WTC11 (cell line): ENCODE measurements at regions not wholly inside any gene's neighbourhood (a gene's known extent, or its start where the extent isn't known, plus 50 kb on each side); places are given as distances from the start of the nearest gene placed in this dataset.

Source experiments
- CREB1 ChIP-seq: sonication (generic); formaldehyde crosslinking; IDR thresholded peaks from 2 replicates; pipeline ENCODE4 v1.8.0; 2023; ENCODE audit warnings: mild to moderate bottlenecking, missing genetic modification reagents
- NR3C1 ChIP-seq: sonication (generic); formaldehyde crosslinking; conservative IDR thresholded peaks from 2 replicates; pipeline ENCODE4 v1.8.1; 2023; ENCODE audit warnings: low read depth, mild to moderate bottlenecking, missing genetic modification reagents
- TF ChIP-seq, protein P1 (sequence below): sonication (generic); formaldehyde crosslinking; IDR thresholded peaks from 2 replicates; pipeline ENCODE4 v1.8.0; 2022; ENCODE audit warnings: mild to moderate bottlenecking, missing genetic modification reagents
- TF ChIP-seq, protein P2 (sequence below): fragments of 200-600 bp; IDR thresholded peaks from 2 replicates; pipeline ENCODE4 v1.8.0; 2022; ENCODE audit warnings: antibody characterized with exemption
- TF ChIP-seq, protein P3 (sequence below): sonication (generic); formaldehyde crosslinking; IDR thresholded peaks from 2 replicates; pipeline ENCODE4 v1.8.1; 2023; ENCODE audit warnings: mild to moderate bottlenecking, missing genetic modification reagents, moderate library complexity

DNA sequence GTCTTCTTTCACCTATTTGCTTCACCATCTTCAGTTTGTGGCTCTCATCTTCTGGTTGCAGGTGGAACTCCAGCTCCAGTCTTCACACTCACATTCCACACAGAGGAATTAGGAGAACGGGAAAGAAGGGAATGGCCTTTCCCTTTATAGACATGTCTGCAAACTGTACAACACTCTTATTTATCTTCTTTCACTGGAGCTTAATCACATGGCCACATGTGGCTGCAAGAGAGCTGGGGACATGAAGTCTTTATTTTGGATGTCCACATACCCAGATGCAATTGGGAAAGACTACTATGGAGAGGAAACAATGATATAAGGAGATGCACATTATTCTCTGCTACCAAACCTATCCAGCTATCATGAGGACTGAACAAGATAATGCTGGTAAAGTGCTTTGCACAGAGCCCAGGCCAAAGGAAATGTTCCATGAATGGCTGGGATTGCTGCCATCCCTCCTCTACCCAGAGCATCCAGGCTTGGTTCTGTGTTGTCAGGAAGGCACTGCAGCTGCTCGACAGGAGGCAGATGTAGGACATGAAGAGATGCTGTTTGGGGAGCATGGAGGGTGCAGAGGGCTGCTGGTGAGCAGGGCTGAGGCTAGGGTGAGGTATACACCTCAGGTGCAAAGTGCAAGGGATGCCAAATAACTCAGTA is 183.8 kb upstream of the TBX20 start:
- TF ChIP-seq, protein P1, sequence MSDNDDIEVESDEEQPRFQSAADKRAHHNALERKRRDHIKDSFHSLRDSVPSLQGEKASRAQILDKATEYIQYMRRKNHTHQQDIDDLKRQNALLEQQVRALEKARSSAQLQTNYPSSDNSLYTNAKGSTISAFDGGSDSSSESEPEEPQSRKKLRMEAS (CRISPR knock-in tag): no peak
- TF ChIP-seq, protein P2, sequence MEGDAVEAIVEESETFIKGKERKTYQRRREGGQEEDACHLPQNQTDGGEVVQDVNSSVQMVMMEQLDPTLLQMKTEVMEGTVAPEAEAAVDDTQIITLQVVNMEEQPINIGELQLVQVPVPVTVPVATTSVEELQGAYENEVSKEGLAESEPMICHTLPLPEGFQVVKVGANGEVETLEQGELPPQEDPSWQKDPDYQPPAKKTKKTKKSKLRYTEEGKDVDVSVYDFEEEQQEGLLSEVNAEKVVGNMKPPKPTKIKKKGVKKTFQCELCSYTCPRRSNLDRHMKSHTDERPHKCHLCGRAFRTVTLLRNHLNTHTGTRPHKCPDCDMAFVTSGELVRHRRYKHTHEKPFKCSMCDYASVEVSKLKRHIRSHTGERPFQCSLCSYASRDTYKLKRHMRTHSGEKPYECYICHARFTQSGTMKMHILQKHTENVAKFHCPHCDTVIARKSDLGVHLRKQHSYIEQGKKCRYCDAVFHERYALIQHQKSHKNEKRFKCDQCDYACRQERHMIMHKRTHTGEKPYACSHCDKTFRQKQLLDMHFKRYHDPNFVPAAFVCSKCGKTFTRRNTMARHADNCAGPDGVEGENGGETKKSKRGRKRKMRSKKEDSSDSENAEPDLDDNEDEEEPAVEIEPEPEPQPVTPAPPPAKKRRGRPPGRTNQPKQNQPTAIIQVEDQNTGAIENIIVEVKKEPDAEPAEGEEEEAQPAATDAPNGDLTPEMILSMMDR: no peak
- no peak for TF ChIP-seq NR3C1 (CRISPR knock-in tag)
- no peak for TF ChIP-seq CREB1
- TF ChIP-seq, protein P3, sequence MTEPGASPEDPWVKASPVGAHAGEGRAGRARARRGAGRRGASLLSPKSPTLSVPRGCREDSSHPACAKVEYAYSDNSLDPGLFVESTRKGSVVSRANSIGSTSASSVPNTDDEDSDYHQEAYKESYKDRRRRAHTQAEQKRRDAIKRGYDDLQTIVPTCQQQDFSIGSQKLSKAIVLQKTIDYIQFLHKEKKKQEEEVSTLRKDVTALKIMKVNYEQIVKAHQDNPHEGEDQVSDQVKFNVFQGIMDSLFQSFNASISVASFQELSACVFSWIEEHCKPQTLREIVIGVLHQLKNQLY (CRISPR knock-in tag): no peak
